Liver (tissue), 8 donors: ENCODE measurements at regions not wholly inside any gene's neighbourhood (a gene's known extent, or its start where the extent isn't known, plus 50 kb on each side); places are given as distances from the start of the nearest gene placed in this dataset.

ENCODE experiments used
- DNase-seq: peaks from one replicate; pipeline ENCODE4 v3.0.0-alpha.2; 2017; ENCODE audit warnings: low spot score
- H3K27ac ChIP-seq, 2 donors: one replicate each; pipeline ENCODE4 v1.7.0; 2013; ENCODE audit warnings: inconsistent platforms in 2 of 2, low read length in 2 of 2, control low read depth in 1 of 2, low read depth in 1 of 2, mild to moderate bottlenecking in 1 of 2
- H3K27me3 ChIP-seq, 4 donors: one replicate each; pipeline versions ENCODE4 v1.6.1 to v1.7.0; 2013; ENCODE audit warnings: low read length in 3 of 4, inconsistent platforms in 1 of 4, mild to moderate bottlenecking in 1 of 4, moderate library complexity in 1 of 4; ENCODE audit not compliant: control insufficient read depth in 4 of 4, insufficient read depth in 4 of 4
- H3K36me3 ChIP-seq, 4 donors: one replicate each; pipeline versions ENCODE4 v1.6.1 to v1.7.0; 2013; ENCODE audit warnings: low read length in 3 of 4, mild to moderate bottlenecking in 3 of 4, low read depth in 1 of 4, moderate library complexity in 1 of 4; ENCODE audit not compliant: control insufficient read depth in 4 of 4, insufficient read depth in 3 of 4
- H3K4me1 ChIP-seq, 4 donors: one replicate each; pipeline versions ENCODE4 v1.6.1 to v1.7.0; 2013; ENCODE audit warnings: low read length in 3 of 4, mild to moderate bottlenecking in 3 of 4, moderate library complexity in 1 of 4; ENCODE audit not compliant: control insufficient read depth in 4 of 4, insufficient read depth in 4 of 4
- H3K4me3 ChIP-seq, 3 donors: one replicate each; pipeline versions ENCODE4 v1.6.1 to v1.7.0; 2013; ENCODE audit warnings: low read length in 3 of 3, control low read depth in 1 of 3, low read depth in 1 of 3, mild to moderate bottlenecking in 1 of 3
- H3K9ac ChIP-seq, 2 donors: one replicate each; pipeline ENCODE4 v1.7.0; 2013; ENCODE audit warnings: low read length in 2 of 2, mild to moderate bottlenecking in 2 of 2, moderate library complexity in 2 of 2, control low read depth in 1 of 2, low read depth in 1 of 2
- H3K9me3 ChIP-seq, 4 donors: one replicate each; pipeline versions ENCODE4 v1.6.1 to v1.7.0; 2013; ENCODE audit warnings: low read length in 3 of 4; ENCODE audit not compliant: control insufficient read depth in 4 of 4
- ATF3 ChIP-seq: IDR thresholded peaks from 2 replicates; pipeline ENCODE4 v1.6.1; 2016; ENCODE audit warnings: antibody characterized with exemption
- CTCF ChIP-seq: fragments of 150-350 bp; IDR thresholded peaks from 2 replicates; pipeline ENCODE4 v1.5.1; 2017; ENCODE audit warnings: improper control_type of control experiment, low read depth, low read length; ENCODE audit not compliant: missing input control
- EGR1 ChIP-seq, 2 donors: IDR thresholded peaks; 2 replicates each; pipeline ENCODE4 v1.6.1; 2016 to 2018; ENCODE audit warnings: antibody characterized with exemption in 2 of 2, low read depth in 2 of 2
- FOXA1 ChIP-seq: IDR thresholded peaks from 2 replicates; pipeline ENCODE4 v1.6.1; 2016; ENCODE audit warnings: antibody characterized with exemption
- FOXA2 ChIP-seq: IDR thresholded peaks from 2 replicates; pipeline ENCODE4 v1.6.1; 2016; ENCODE audit warnings: antibody characterized with exemption
- HNF4A ChIP-seq, 2 donors: conservative IDR thresholded peaks; 2 replicates each; pipeline ENCODE4 v1.6.1; 2016; ENCODE audit warnings: antibody characterized with exemption in 2 of 2, mild to moderate bottlenecking in 2 of 2
- HNF4G ChIP-seq: IDR thresholded peaks from 2 replicates; pipeline ENCODE4 v1.6.1; 2016; ENCODE audit warnings: antibody characterized with exemption
- JUND ChIP-seq, 2 donors: IDR thresholded peaks; 2 replicates each; pipeline ENCODE4 v1.6.1; 2016; ENCODE audit warnings: antibody characterized with exemption in 2 of 2
- MAX ChIP-seq: IDR thresholded peaks from 2 replicates; pipeline ENCODE4 v1.6.1; 2016; ENCODE audit warnings: antibody characterized with exemption
- NR2F2 ChIP-seq: IDR thresholded peaks from 2 replicates; pipeline ENCODE4 v1.6.1; 2016; ENCODE audit warnings: antibody characterized with exemption
- RAD21 ChIP-seq, 2 donors: IDR thresholded peaks; 2 replicates each; pipeline ENCODE4 v1.6.1; 2016; ENCODE audit warnings: antibody characterized with exemption in 2 of 2, mild to moderate bottlenecking in 2 of 2
- REST ChIP-seq: IDR thresholded peaks from 2 replicates; pipeline ENCODE4 v1.6.1; 2016; ENCODE audit warnings: antibody characterized with exemption, mild to moderate bottlenecking
- RXRA ChIP-seq, 2 donors: IDR thresholded peaks; 2 replicates each; pipeline ENCODE4 v1.6.1; 2017 to 2018; ENCODE audit warnings: antibody characterized with exemption in 2 of 2, mild to moderate bottlenecking in 1 of 2
- SP1 ChIP-seq: IDR thresholded peaks from 2 replicates; pipeline ENCODE4 v1.6.1; 2018; ENCODE audit warnings: antibody characterized with exemption, mild to moderate bottlenecking
- TAF1 ChIP-seq: conservative IDR thresholded peaks from 2 replicates; pipeline ENCODE4 v1.6.1; 2016; ENCODE audit warnings: antibody characterized with exemption, mild to moderate bottlenecking
- ZBTB33 ChIP-seq: IDR thresholded peaks from 2 replicates; pipeline ENCODE4 v1.6.1; 2016; ENCODE audit warnings: antibody characterized with exemption
- WGBS: extraction: QIAGEN DNeasy Blood & Tissue Kit; methylation state at CpG from one replicate; pipeline ENCODE4 v1.1.7; 2013; 5-methylcytosine and 5-hydroxymethylcytosine counted together
- donor health status: healthy.
- donor health status: healthy.
- donor health status: healthy.
- donor health status: healthy.
- donor health status: healthy.

DNA sequence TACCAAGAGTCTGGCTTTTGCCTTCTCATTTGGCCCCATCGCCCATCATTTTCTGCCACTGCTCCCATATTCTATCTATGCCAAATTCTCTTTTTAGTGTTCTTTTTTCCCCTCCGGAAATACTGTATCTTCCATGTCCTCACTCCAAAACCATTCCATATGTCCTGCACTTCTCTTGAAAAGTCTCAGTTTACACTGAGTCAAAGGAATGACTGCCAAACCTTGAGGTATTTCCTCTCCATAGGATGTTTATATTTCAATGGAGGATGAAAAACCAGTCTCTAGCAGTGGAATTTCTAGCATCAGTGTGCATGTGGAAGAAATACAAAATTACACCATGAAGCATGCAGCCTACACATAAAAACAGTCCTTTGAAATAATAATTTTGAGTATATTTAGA lies 121.4 kb upstream of the PHYHIPL start:
- no peak overlapping the region for H3K9ac ChIP-seq
- no peak for TF ChIP-seq TAF1
- no peak for TF ChIP-seq ATF3
- TF ChIP-seq EGR1 (IDR thresholded peaks at IDR 0.05; ENCODE audit: low read depth in 2 of 2), result no peak
- TF ChIP-seq CTCF, result no peak
- no peak for TF ChIP-seq HNF4G
- TF ChIP-seq ZBTB33, result no peak
- TF ChIP-seq RAD21 (IDR thresholded peaks at IDR 0.05), result no peak
- no peak for TF ChIP-seq JUND (IDR thresholded peaks at IDR 0.05)
- H3K27ac ChIP-seq, result no peak overlapping the region
- DNase-seq, result no peak
- peaks cover 0 to 2% (median 0%) of the 10 kb centered on the region in 4 donors for H3K9me3 ChIP-seq
- H3K4me3 ChIP-seq, result no peak overlapping the region
- no peaks in the 10 kb centered on the region for H3K27me3 ChIP-seq
- 98% methylated on average over 2 of the region's 2 CpGs for WGBS
- H3K36me3 ChIP-seq, result no peaks in the 10 kb centered on the region
- H3K4me1 ChIP-seq, result peaks cover 0 to 7% (median 4%) of the 10 kb centered on the region in 4 donors

DNA sequence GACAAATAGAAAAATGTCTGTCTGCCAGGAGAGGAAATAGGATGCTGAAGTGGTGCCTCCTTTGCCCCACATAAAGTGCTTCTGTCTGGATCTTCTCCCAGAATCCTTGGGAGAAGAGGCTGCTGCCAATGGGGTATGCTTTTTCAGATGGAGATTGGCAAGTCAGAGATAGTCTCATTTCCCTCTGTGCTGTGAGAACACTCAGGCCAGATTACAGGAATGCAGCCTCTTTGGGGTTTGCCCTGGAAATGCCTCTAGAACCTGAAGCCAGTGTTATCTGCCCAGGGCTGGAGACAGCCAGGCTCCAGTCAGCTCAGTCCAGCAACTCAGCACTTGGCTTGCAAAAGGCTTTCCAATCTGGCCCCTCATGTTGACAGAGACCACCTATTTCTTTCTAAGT lies 119.1 kb upstream of the PHYHIPL start:
- TF ChIP-seq HNF4A (conservative IDR thresholded peaks at IDR 0.05), result no peak
- no peak for TF ChIP-seq REST
- TF ChIP-seq JUND (IDR thresholded peaks at IDR 0.05), result no peak
- TF ChIP-seq NR2F2, result no peak
- TF ChIP-seq RXRA (IDR thresholded peaks at IDR 0.05), result no peak
- TF ChIP-seq MAX, result no peak
- no peak for TF ChIP-seq SP1
- TF ChIP-seq TAF1, result no peak
- TF ChIP-seq FOXA2, result no peak
- no peak for TF ChIP-seq CTCF
- TF ChIP-seq FOXA1, result no peak
- H3K27ac ChIP-seq, result no peak overlapping the region
- no peak overlapping the region for H3K9ac ChIP-seq
- H3K9me3 ChIP-seq, result peaks cover 0 to 2% (median 0%) of the 10 kb centered on the region in 4 donors
- peaks cover 0 to 15% (median 6%) of the 10 kb centered on the region in 4 donors for H3K4me1 ChIP-seq
- DNase-seq, result no peak
- no peaks in the 10 kb centered on the region for H3K36me3 ChIP-seq
- no peak overlapping the region for H3K4me3 ChIP-seq
- H3K27me3 ChIP-seq, result no peaks in the 10 kb centered on the region
